ENCODE measurements at regions not wholly inside any gene's neighbourhood (a gene's known extent, or its start where the extent isn't known, plus 50 kb on each side); places are given as distances from the start of the nearest gene placed in this dataset.

GRCh38 chr2:239604861-239605260 lies 204.0 kb upstream of the HDAC4 start:
- intact Hi-C loops (cut with DNase I), result no loop called here
- WGBS, 4 donors, result 83 to 88% (median 86%) methylated on average over 5 of the region's 5 CpGs
- Histone ChIP-seq H3K36me3 (no peaks in the 10 kb centered on the region), H3K4me3 (no peak overlapping the region), H3K4me1 (peaks cover 0 to 38% (median 0%) of the 10 kb centered on the region in 12 donors), H3K27me3 (peaks cover 0 to 48% (median 3%) of the 10 kb centered on the region in 9 donors), H3K9me3 (peaks cover 0 to 8% (median 0%) of the 10 kb centered on the region in 12 donors), H3K27ac (no peak overlapping the region)
- DNase-seq, result no peak
- ATAC-seq, result no peak
- no peak for TF ChIP-seq POLR2A (IDR thresholded peaks at IDR 0.05)
- TF ChIP-seq CTCF (IDR thresholded peaks at IDR 0.05), result no peak

DNA sequence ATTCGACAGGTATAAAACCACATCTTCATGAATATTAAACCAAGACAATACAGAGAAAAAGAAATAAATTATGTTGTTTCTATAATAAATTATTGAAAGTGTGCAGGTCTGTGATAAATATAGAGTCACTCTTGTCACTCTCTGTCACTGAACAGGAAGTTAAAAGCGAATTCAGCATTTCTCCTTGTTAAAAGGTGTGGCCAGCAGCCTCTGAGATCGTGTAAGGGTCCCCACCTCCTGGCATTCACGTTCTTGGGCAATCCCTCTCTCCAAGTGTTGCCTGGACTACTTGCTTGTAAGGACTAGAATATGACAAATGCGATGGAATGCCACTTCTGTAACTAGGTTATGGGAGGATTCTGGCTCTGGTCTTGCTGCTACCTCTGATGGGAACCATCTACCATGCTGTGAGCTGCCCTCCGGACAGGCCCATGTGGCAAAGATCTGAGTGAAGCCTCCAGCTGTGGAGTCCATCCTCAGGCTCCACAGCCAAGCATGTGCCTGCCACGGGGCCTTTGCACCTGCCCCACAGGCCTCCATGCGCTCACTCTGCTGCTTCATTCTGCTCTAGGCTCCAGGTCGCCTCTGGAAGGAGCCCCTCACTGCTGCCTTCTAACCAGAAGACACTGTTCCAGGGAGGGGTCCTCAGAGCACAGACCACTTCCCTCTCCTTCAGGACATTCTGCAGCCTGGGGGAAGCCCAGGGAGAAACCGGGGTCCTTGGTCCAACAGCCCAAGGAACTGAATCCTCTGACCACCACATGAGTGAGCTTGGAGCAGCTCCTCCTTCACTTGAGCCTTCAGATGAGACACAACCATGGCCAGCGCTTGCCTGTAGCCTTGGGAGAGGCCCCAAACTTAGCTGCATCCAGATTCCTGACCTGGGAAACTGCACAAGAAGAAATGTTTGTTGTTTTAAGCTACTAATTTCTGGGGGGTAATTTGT lies 202.9 kb upstream of the HDAC4 start:
- peaks cover 0 to 38% (median 0%) of the 10 kb centered on the region in 12 donors for H3K4me1 ChIP-seq
- no peak overlapping the region for H3K27ac ChIP-seq
- peak in 1 of 4 donors; percentile 30 for ATAC-seq
- intact Hi-C loops (cut with DNase I), result no loop called here
- WGBS, 4 donors, result 81 to 84% (median 83%) methylated on average over 10 to 11 of the region's 11 CpGs
- no peaks in the 10 kb centered on the region for H3K36me3 ChIP-seq
- peaks cover 0 to 48% (median 3%) of the 10 kb centered on the region in 9 donors for H3K27me3 ChIP-seq
- H3K9me3 ChIP-seq, result peaks cover 0 to 8% (median 0%) of the 10 kb centered on the region in 12 donors
- TF ChIP-seq CTCF (IDR thresholded peaks at IDR 0.05) (no peak), POLR2A (IDR thresholded peaks at IDR 0.05) (no peak)
- H3K4me3 ChIP-seq, result no peak overlapping the region
- peak in 2 of 5 donors; percentile 8 to 28 for DNase-seq

DNA sequence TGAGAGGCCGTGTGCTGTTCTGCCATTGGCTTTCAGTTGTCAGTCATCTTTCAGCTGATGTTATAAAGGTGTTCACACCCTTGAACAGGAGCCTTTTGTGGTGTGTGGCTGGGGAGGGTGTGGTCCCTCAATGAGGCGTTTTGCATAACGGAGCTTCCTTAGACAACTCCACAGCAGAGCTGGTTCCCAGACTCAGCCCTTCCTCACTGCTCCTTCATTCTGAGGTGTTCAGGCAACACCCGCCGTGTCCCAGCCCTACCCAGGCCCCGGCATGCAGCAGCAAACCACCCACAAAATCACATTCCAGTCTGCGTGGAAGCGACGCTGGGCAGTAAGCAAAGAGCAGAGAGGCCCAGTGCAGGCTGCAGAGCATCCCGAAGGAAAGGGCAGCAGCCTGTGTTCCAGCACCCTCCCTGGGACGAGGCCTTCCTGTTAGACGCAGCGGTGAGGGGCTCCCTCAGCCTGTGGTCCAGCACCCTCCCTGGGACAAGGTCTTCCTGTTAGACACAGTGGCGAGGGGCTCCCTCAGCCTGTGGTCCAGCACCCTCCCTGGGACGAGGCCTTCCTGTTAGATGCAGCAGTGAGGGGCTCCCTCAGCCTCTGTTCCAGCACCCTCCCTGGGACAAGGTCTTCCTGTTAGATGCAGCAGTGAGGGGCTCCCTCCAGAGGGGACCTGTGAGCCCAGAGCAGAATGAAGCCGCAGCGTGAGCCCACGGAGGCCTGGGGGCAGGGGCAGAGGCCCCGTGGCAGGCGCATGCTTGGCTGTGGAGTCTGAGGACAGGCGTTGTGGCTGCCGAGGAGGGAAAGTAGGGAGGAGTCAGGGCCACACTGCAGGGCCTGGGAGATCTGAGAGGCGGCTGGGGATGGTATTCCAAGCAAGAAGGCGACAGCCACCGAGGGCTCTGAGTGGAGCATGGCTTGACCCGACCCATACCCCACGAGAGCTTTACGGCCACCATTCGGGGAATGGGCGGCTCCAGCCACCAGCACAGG lies 201.8 kb upstream of the HDAC4 start:
- no peak overlapping the region for H3K4me3 ChIP-seq
- H3K36me3 ChIP-seq, result no peaks in the 10 kb centered on the region
- ATAC-seq, result no peak
- H3K4me1 ChIP-seq, result peaks cover 0 to 35% (median 0%) of the 10 kb centered on the region in 12 donors
- TF ChIP-seq CTCF (IDR thresholded peaks at IDR 0.05) (no peak), POLR2A (IDR thresholded peaks at IDR 0.05) (no peak)
- H3K27me3 ChIP-seq, result peaks cover 0 to 43% (median under 1%) of the 10 kb centered on the region in 9 donors
- H3K9me3 ChIP-seq, result peaks cover 0 to 8% (median 0%) of the 10 kb centered on the region in 12 donors
- WGBS, 4 donors, result 71 to 84% (median 75%) methylated on average over 26 to 30 of the region's 30 CpGs
- intact Hi-C loops (cut with DNase I), result no loop called here
- H3K27ac ChIP-seq, result no peak overlapping the region
- peak in 2 of 5 donors; percentile 13 to 37 for DNase-seq
